ENCODE measurements at regions not wholly inside any gene's neighbourhood (a gene's known extent, or its start where the extent isn't known, plus 50 kb on each side); places are given as distances from the start of the nearest gene placed in this dataset.
A peak's percentile ranks its signal among the peaks of the same experiment; 100 is the strongest.
"Not testable (repeated sequence)": the region's sequence is repeated elsewhere in the genome, so short reads cannot be mapped to it uniquely, and the experiment has no call there.

DNA sequence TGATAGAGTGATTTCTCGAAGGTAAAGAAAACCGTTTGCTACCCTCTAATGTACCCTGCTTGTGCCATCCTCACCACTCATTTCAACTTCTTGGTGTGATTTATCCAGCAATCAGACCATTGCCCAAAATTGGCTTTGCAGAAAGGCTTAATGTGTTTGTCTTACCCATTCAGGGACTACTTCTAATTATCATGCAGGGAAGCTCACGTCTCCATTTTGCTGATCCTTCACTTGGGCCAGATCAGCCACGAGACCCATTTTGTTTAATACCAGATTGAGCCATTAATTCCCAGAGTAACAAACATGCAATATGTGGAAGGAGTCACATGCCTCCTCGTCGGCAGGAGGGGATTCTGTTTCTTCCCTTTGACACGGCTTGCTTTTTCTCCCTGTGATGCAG, 51.1 kb upstream of the CRY1 start:
- no peak for FAIRE-seq
- DNase-seq (ENCODE audit: insufficient read length, low spot score) = no peak

DNA sequence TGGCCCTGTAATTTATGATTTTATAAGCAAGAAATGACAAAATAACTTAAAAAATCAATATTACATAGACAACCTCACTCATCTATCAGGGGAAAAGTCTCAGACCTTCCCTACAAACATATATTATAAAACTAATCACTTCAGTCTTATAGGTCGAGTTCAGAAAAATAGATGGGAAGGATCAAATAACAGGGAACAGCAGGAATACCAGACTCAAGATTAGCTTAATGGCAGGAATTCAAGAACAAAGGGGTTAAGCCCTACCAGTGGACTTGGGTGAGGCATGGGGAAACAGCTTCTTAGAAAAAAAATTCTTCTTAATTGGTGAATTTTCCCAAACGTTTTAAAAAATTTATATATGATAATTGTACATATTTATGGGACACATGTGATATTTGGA, 51.6 kb upstream of the CRY1 start:
- FAIRE-seq (no peak), DNase-seq (ENCODE audit: insufficient read length, low spot score) (no peak)

DNA sequence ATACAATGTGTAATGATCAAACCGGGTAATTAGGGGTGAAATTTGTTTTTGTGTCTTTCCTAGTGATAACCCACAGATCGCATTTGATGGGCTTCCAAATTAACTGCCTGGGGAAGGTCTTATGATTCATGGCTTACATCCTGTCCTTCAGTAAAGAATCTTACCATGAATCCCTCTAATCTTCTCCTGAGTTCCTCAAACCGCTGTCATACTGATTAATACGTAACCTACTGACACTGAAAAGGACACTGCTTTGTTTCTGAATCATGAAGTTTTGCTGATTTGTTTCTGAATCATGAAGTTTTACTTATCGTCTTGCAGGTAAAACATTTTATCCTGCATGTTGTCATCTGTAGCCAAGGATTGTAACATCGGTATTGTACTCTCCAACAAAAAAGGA, 52.0 kb upstream of the CRY1 start:
- DNase-seq (ENCODE audit: insufficient read length, low spot score) (peak; percentile 35), FAIRE-seq (peak; percentile 73)

DNA sequence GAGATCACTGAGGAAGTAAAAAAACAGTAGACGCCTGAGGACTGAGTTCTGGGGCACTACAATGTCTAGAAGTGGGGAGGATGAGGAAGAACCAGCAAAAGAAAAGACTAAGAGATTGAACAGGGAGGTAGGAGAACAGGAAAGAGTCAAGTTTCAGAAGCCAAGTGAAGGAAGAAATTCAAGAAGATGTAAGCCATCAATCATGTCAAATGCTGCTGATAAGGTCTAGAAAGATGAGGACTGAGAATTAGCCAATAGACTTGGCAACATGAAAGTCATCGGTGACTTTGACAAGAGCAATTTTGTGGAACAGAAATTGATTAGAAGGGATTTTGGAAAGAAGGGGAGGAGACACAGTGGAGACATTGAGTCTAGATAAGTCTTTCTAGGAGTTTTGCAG, 54.8 kb upstream of the CRY1 start:
- no peak for DNase-seq (ENCODE audit: insufficient read length, low spot score)
- no peak for FAIRE-seq

DNA sequence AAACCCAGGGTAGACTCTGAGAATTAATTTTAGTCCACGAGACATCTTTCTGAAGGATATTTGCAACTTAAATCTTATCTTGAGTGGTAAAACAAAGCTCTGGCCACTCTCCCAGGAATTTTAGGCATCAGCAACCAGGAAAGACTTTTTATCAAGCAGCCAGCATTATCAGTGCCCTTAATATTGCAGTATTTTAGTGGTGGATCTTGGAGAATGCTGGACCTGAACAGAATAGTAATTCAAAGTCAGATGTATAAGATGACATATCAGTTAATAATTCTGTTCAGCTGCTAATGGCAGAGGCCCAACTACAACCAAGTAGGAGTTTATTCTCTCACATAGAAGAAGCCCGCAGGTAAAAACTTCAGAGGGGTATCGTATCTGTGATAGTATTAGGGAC, 59.0 kb upstream of the CRY1 start:
- no peak for DNase-seq (ENCODE audit: insufficient read length, low spot score)
- FAIRE-seq = no peak

DNA sequence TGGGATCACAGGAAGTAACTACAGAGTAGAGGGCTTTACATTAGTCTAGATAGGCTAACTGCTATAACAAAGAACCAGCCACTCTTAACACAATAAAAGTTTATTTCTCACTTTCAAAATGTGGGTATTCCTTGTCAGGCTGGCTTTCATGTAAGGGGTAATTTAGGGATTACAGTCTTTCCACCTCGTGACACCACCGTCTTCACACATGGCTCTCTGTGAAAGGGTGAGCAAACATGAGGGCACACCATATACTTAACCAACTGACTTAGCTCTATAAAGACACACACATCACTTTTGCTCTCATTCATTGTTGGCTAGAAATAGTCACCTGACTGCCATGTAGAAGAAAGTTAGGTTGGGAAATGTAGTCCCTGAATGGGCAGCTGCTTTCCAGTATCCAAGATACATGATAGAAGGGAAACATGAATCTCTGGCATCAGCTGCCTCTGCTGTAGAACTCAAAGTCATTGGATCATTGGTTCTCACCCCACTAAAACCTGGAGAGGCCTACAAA, 66.1 kb upstream of the CRY1 start:
- FAIRE-seq (no peak), DNase-seq (ENCODE audit: insufficient read length, low spot score) (no peak)

DNA sequence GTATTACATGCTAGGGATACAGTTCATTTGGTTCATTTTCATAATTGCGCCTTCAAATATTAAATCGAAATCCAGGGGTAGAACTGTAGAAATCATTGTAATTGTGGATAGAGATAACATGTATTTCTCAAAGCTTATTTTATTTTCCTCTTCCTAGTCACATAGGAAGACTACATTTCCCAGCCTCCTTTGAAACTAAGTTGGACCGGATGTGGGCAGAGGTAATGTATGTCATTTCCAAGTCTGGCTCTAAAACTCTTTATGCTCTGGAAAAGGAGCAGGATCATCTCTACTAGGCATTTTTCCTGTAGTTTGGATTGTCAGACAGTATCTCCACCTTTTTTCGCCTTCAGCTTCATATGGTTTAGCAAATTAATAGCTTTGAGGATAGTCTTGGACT, 70.1 kb upstream of the CRY1 start:
- DNase-seq (ENCODE audit: insufficient read length, low spot score) (no peak), FAIRE-seq (no peak)

DNA sequence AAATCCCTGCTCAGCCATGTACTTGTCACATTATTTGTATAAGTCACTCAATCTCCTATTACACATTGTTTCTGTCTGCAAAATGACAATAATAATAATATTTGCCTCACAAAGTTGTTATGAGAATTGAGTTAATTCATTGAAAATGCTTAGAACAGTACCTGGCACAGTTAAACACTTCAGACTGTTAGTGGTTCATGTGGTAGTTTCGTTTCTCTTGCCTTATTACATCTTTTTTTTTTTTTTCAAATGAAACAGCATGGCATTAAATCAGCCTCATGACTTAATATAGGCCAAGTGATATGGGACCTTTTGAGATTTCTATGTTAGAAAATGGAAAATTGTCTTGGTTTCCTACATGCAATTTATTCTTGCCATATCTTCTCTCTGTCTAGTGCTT, 71.0 kb upstream of the CRY1 start:
- FAIRE-seq (no peak), DNase-seq (ENCODE audit: insufficient read length, low spot score) (no peak)

DNA sequence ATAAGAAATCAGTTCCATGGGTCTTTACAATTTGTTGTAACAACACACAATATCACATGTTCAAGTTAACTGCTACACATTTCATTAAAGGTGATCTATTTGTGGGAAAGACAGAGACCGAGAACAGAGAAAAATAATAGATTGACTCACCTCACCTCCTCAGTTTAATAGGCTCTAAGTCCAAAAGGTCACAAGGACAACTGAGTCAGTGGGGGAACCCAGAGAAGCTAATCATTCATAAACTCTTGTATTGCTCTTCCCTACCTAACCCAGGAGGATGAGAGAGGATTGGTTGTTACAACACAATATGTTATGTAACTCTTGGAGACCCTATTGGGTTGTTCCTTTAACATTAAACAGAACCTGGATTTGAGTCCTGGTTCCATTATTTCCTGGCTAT, 72.2 kb upstream of the CRY1 start:
- FAIRE-seq (no peak), DNase-seq (ENCODE audit: insufficient read length, low spot score) (no peak)

DNA sequence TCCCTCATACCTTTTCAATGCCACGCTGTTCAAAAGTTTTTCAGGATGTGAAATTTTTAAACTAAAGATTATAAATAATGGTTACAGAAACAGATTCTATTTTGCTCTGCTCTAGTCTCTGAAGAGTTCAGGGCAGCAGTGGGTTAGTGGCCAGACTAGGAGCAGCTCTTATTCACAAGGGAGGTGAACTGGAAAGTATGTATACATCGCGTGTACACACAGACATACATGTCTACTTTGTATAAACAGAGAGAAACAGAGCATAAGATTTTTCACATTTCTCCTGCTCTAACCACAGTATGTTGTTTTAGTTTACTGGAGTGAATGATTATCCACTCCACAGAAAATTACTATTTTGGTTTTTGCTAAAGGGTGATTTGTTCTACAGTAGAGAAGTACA, 74.4 kb upstream of the CRY1 start:
- FAIRE-seq (no peak), DNase-seq (ENCODE audit: insufficient read length, low spot score) (no peak)

DNA sequence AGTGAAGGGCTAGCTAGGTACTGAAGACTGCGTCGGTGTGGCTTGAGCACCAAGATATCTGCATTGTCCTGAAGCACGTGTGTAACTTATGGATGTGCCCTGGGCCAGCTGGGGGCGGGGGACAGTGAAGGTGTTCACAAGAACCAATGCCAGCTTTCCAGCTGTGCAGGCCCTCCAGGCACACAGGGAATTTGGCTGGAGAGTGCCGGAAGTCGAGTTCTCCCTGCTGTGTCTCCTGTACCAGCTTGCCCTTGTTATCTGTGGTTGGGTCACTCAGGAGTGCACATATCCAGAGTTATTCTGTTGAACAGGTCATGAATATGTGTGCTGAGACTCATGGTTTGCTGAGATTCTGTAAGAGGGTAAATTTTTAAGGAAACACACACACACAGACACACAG, 75.9 kb upstream of the CRY1 start:
- DNase-seq (ENCODE audit: insufficient read length, low spot score) = no peak
- FAIRE-seq = no peak

DNA sequence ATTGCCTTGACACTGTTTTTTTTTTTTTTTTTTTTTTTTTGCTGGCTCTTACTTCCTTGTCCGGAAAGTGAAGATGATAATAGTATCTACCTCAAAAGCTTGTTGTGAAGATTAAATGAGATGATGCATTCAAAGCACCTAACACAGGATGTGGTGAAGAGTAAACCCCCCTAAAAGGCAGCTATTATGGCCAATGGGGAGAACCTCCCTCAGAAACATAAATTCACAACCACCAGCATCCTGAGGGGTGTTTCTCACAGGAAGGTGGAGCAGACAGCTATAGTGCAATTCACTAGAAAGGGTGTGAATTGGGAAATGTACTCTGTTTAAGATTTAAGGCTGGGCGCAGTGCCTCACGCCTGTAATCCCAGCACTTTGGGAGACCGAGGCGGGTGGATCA, 85.4 kb upstream of the CRY1 start:
- FAIRE-seq (no peak), DNase-seq (ENCODE audit: insufficient read length, low spot score) (no peak)

DNA sequence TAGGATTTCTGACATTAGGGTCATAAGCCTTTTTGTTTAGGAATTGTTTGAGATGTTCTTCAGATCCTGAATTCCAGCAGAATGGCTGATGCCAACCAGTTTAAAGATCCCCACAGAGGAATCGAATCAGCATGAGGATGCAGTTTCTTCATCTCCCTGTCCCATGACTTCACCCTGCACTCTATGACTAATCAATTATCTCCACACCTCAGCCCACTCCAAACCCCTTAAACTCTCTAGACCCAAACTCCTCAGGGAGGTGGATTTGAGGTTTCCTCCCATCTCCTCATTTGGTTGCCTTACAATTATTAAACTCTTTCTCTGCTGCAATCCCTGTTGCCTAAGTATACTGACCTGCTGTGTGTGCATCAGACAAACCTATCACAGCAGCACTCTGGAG, 86.5 kb upstream of the CRY1 start:
- FAIRE-seq = no peak
- DNase-seq (ENCODE audit: insufficient read length, low spot score) = no peak

DNA sequence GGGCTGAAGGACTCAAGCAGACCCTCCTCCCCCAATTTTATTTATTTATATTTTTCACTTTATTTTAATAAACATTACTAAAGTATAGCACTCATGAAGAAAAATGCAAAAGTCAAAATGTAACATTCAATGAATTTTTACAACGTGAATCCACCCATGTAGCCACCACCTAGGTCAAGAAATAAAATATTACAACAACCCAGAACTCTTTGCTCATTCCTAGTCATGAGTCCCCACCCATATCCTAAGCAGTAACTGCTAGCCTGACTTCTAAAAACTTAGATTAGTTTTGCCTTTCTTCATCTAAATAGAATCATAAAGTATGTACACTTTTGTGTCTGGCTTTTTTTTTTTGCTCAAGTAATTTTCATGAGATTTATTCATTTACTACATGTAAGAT, 86.9 kb upstream of the CRY1 start:
- FAIRE-seq = no peak

DNA sequence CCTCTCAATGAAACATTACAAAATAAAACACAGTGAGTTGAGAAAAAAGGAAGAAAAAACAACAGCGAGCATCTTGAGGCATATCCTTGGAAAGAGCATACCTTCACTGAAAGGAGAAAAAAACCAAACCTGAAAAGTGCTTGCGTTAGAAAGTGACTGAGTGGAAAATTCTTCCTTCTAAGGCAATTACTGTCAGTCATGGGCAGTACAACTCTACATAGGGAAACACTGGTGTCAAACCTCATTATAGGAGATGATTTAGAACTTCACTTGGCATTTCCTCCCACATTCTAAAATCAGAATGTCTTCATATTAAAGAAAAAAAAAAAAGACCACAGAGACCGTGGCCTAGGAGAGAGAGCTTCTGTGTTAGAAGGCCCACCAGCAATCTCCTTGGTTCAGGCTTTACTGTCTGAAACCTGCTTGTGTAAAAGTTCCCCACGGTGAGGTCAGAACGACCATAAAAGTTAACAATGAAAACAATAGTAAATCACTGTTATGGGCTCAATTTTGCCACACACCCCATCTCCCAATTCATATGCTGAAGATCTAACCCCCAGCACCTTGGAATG, 91.1 kb upstream of the CRY1 start:
- FAIRE-seq = no peak
- DNase-seq (ENCODE audit: insufficient read length, low spot score) = no peak

More for the DNA sequence above, 86.9 kb upstream of the CRY1 start:
- no peak for DNase-seq (ENCODE audit: insufficient read length, low spot score)

DNA sequence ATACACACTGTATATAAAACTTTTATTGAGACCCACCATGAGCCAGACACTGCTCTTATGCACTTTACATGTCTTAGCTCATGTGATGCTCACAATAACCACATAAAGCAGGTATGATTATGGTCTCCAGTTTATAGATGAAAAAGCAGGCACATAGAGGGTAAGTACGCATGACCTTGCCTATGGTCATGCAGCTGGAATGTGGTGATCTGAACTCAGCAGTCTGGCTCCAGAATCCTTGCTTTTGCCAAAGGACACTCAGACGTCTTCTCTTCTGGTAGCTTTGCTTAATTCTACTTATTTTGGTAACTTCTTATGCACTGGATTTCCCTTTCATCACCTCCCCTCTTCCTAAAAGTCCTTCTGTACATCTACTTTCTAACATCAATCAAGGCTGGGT, 103.3 kb upstream of the CRY1 start:
- FAIRE-seq = no peak

DNA sequence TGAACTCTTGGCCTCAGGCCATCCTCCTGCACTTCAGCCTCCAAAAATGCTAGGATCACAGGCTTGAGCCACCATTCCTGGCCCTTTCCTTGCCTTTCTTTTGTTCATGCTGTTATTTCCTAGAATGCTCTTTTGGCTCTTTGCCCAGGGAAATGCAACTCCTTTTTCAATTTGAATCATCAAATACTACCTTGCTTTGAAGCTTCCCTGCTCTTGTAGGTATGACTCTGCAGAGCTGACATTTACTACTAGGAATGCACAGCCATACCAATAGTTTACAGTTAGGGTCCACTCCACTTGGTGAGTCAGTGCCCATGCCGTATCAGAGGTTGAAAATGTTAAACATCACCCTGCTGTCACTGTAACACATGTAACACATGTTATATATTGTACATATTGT, 107.0 kb upstream of the CRY1 start:
- DNase-seq (ENCODE audit: insufficient read length, low spot score) (peak; percentile 18), FAIRE-seq (peak; percentile 20)

More for the DNA sequence above, 103.3 kb upstream of the CRY1 start:
- DNase-seq (ENCODE audit: insufficient read length, low spot score) = no peak

DNA sequence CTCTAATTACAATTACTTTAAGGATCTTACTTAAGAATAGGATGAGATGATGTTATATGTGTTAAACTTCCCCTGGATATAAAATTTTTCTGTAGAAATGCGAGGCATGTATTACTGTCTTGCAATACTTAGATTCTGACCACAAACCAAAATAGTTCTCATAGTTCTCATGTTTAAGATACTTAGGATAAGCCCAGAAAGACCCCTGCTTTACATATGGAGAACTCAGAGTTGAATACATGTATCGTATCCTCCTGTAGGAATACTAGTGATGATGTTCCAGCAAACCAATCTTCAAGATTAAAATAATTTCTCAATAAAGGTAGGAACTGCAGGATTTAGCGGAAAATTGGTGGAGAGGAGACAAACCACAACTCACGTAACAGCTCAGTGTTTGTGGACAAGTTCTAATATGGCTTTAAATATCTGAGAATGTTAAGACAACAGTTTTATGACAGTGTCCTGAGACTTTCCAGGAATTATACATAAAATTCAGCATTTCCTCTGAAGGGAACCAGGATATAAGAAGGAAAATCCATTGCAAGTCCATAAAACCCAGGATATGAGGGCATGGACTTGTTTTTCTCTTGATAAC, 114.7 kb upstream of the CRY1 start:
- FAIRE-seq = no peak

DNA sequence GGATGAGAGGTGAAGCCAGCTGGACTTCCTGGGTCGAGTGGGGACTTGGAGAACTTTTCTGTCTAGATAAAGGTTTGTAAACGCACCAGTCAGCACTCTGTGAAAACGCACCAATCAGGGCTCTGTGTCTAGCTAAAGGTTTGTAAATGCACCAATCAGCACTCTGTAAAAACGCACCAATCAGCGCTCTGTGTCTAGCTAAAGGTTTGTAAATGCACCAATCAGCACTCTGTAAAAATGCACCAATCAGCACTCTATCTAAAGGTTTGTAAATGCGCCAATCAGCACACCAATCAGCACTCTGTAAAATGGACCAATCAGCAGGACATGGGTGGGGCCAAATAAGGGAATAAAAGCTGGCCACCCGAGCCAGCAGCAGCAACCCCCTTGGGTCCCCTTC, 116.4 kb upstream of the CRY1 start:
- not testable (repeated sequence) for DNase-seq (ENCODE audit: insufficient read length, low spot score); FAIRE-seq

More for the DNA sequence above, 114.7 kb upstream of the CRY1 start:
- peak; percentile 59 for DNase-seq (ENCODE audit: insufficient read length, low spot score)

DNA sequence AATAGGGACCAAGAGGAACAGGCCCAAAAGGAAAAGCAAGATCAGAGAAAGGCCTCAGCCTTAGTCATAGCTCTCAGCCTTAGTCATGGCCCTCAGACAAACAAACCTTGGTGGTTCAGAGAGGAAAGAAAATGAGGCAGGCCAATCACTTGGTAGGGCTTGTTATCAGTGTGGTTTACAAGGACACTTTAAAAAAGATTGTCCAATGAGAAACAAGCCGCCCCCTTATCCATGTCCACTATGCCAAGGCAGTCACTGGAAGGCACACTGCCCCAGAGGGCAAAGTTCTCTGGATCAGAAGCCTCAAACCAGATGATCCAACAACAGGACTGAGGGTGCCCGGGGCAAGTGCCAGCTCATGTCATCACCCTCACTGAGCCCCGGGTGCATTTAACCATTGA, 121.0 kb upstream of the CRY1 start:
- FAIRE-seq; DNase-seq (ENCODE audit: insufficient read length, low spot score): not testable (repeated sequence)

DNA sequence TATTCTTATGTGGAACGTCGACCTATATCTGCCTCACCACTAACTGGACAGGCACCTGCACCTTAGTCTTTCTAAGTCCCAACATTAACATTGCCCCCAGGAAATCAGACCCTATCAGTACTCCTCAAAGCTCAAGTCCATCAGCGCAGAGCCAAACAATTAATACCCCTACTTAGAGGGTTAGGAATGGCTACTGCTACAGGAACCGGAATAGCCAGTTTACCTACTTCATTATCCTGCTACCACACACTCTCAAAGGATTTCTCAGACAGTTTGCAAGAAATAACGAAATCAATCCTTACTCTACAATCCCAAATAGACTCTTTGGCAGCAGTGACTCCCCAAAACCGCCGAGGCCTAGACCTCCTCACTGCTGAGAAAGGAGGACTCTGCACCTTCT, 123.1 kb upstream of the CRY1 start:
- DNase-seq (ENCODE audit: insufficient read length, low spot score); FAIRE-seq: not testable (repeated sequence)

DNA sequence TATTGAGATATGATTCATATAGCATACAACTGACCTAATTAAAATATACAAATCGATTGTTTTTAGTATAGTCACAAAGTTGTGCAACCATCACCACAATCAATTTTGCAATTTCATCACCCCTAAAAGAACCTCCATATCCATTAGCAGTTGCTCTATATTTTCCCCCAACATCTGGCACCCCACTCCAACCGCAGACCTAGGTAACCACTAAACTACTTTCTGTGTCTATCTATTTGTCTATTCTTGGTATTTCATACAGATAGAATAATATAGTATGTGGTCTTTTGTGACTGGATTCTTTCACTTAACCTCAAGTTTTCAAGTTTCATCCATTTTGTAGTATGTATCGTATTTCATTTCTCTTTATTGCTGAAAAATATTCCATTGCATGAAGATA, 126.0 kb upstream of the CRY1 start:
- DNase-seq (ENCODE audit: insufficient read length, low spot score) (no peak), FAIRE-seq (no peak)

DNA sequence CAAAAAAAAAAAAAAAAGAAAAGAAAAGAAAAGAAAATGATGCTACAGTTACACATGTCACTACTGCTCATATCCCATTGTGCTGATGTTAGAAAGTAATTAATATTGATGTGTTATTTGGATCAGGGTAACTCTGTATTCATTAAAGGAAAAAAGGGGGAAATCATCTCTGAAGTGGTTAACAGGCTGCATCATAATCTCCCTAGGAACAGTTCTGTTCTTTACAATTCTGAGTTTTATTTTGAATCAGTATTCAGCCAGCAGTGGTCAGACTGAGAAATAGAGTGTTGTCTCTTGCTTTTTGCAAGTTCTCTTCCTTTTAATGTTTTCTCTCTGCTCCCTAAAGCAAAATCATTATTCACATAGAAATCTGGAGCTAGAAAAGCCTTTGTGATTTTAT, 128.6 kb upstream of the CRY1 start:
- no peak for DNase-seq (ENCODE audit: insufficient read length, low spot score)
- no peak for FAIRE-seq

All from HTR-8/SVneo (cell line).